Stomach (tissue), 8 donors: ENCODE measurements at regions not wholly inside any gene's neighbourhood (a gene's known extent, or its start where the extent isn't known, plus 50 kb on each side); places are given as distances from the start of the nearest gene placed in this dataset.

Source experiments
- DNase-seq, 2 donors: peaks; one replicate each; pipeline versions ENCODE4 v3.0.0 to v3.0.0-alpha.2; 2013 to 2019
- H3K27ac ChIP-seq, 5 donors: fragments of 200-600 bp in 4 of 5; sonication (generic) in 4 of 5; one replicate each; pipeline ENCODE4 v1.5.1; 2013 to 2019; ENCODE audit warnings: mild to moderate bottlenecking in 1 of 5, moderate library complexity in 1 of 5
- H3K27me3 ChIP-seq, 3 donors: fragments of 200-600 bp; sonication (generic); one replicate each; pipeline ENCODE4 v1.5.1; 2017 to 2019; ENCODE audit warnings: mixed run types in 1 of 3
- H3K36me3 ChIP-seq, 4 donors: fragments of 200-600 bp; sonication (generic); 1 replicate in 3 of 4; 2 replicates in 1 of 4; pipeline ENCODE4 v1.5.1; 2016 to 2019
- H3K4me1 ChIP-seq, 4 donors: fragments of 200-600 bp; sonication (generic); one replicate each; pipeline ENCODE4 v1.5.1; 2016 to 2019
- H3K4me3 ChIP-seq, 4 donors: fragments of 200-600 bp; sonication (generic) in 3 of 4; one replicate each; pipeline ENCODE4 v1.5.1; 2016 to 2019; ENCODE audit warnings: mild to moderate bottlenecking in 1 of 4
- H3K9me3 ChIP-seq, 4 donors: fragments of 200-600 bp; sonication (generic); one replicate each; pipeline ENCODE4 v1.5.1; 2016 to 2019
- EP300 ChIP-seq: sonication (generic); formaldehyde crosslinking; IDR thresholded peaks from one replicate; pipeline ENCODE4 v1.6.1; 2017; ENCODE audit warnings: antibody characterized with exemption
- POLR2A ChIP-seq, 4 donors: fragments of 450-650 bp; IDR thresholded peaks; one replicate each; pipeline ENCODE4 v1.6.1; 2016; ENCODE audit warnings: antibody characterized with exemption in 4 of 4, control low read depth in 2 of 4, mild to moderate bottlenecking in 1 of 4, moderate library complexity in 1 of 4
- POLR2AphosphoS5 ChIP-seq, 3 donors: sonication (generic); formaldehyde crosslinking; IDR thresholded peaks; one replicate each; pipeline ENCODE4 v1.6.1; 2016; ENCODE audit warnings: antibody characterized with exemption in 3 of 3
- WGBS, 5 donors: extraction: QIAGEN DNeasy Blood & Tissue Kit in 3 of 5; methylation state at CpG; one replicate each; pipeline versions ENCODE4 v1.1.5 to v1.1.7; 2013 to 2018; 5-methylcytosine and 5-hydroxymethylcytosine counted together
- intact Hi-C: fragments of 100-400 bp; cut with DNase I; formaldehyde crosslinking; loops from one replicate; pipeline ENCODE4 v1.15.1; 2023; ENCODE audit warnings: low total_unique reads
- TF ChIP-seq, protein P1 (sequence below), 7 experiments: fragments of 450-650 bp in 4 of 7; fragments of 200-600 bp in 3 of 7; sonication (generic) in 3 of 7; IDR thresholded peaks; one replicate each; pipeline ENCODE4 v1.5.1; 2016 to 2019; ENCODE audit warnings: antibody characterized with exemption in 7 of 7, control low read depth in 2 of 7, mild to moderate bottlenecking in 1 of 7
- donor health status: healthy with polysubstance abuse.
- donor health status: Bipolar disorder and iron deficiency.
- donor health status: healthy.

GRCh38 chr6:1510239-1510638, 99.5 kb upstream of the FOXC1 start:
- no peak overlapping the region for H3K27ac ChIP-seq
- peaks cover 0 to 17% (median 0%) of the 10 kb centered on the region in 3 donors for H3K27me3 ChIP-seq
- H3K4me3 ChIP-seq = no peak overlapping the region
- intact Hi-C loops = no loop called here
- H3K36me3 ChIP-seq = no peaks in the 10 kb centered on the region
- peaks cover 0 to 5% (median under 1%) of the 10 kb centered on the region in 4 donors for H3K9me3 ChIP-seq
- no peak for DNase-seq
- WGBS, 5 donors = 65 to 79% (median 75%) methylated on average over 3 of the region's 3 CpGs
- H3K4me1 ChIP-seq = no peaks in the 10 kb centered on the region
- TF ChIP-seq EP300 (no peak), POLR2A (IDR thresholded peaks at IDR 0.05) (no peak), POLR2AphosphoS5 (IDR thresholded peaks at IDR 0.05) (no peak)
- TF ChIP-seq, protein P1, sequence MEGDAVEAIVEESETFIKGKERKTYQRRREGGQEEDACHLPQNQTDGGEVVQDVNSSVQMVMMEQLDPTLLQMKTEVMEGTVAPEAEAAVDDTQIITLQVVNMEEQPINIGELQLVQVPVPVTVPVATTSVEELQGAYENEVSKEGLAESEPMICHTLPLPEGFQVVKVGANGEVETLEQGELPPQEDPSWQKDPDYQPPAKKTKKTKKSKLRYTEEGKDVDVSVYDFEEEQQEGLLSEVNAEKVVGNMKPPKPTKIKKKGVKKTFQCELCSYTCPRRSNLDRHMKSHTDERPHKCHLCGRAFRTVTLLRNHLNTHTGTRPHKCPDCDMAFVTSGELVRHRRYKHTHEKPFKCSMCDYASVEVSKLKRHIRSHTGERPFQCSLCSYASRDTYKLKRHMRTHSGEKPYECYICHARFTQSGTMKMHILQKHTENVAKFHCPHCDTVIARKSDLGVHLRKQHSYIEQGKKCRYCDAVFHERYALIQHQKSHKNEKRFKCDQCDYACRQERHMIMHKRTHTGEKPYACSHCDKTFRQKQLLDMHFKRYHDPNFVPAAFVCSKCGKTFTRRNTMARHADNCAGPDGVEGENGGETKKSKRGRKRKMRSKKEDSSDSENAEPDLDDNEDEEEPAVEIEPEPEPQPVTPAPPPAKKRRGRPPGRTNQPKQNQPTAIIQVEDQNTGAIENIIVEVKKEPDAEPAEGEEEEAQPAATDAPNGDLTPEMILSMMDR (IDR thresholded peaks at IDR 0.05) = no peak

- TF ChIP-seq, protein P1 (IDR thresholded peaks at IDR 0.05) = no peak
- TF ChIP-seq EP300 (no peak), POLR2AphosphoS5 (IDR thresholded peaks at IDR 0.05) (no peak), POLR2A (IDR thresholded peaks at IDR 0.05) (no peak)
- Histone ChIP-seq H3K4me1 (no peaks in the 10 kb centered on the region), H3K4me3 (no peak overlapping the region), H3K27me3 (peaks cover 0 to 17% (median 0%) of the 10 kb centered on the region in 3 donors), H3K9me3 (peaks cover 0 to 10% (median 3%) of the 10 kb centered on the region in 4 donors), H3K36me3 (no peaks in the 10 kb centered on the region), H3K27ac (no peak overlapping the region)
- DNase-seq = no peak
- intact Hi-C loops = no loop called here
- 39 to 58% (median 43%) methylated on average over 3 of the region's 3 CpGs for WGBS, 5 donors
Observed at GRCh38 chr6:1513215-1513780, 96.4 kb upstream of the FOXC1 start.

GRCh38 chr6:1514078-1514477, 95.6 kb upstream of the FOXC1 start:
- H3K27ac ChIP-seq = no peak overlapping the region
- intact Hi-C loops = no loop called here
- no peaks in the 10 kb centered on the region for H3K36me3 ChIP-seq
- no peaks in the 10 kb centered on the region for H3K4me1 ChIP-seq
- H3K27me3 ChIP-seq = peaks cover 0 to 17% (median 0%) of the 10 kb centered on the region in 3 donors
- no peak for DNase-seq
- 69 to 81% (median 75%) methylated on average over 3 of the region's 3 CpGs for WGBS, 5 donors
- no peak for TF ChIP-seq EP300
- no peak for TF ChIP-seq POLR2AphosphoS5 (IDR thresholded peaks at IDR 0.05)
- no peak for TF ChIP-seq POLR2A (IDR thresholded peaks at IDR 0.05)
- TF ChIP-seq, protein P1 (IDR thresholded peaks at IDR 0.05) = no peak
- peaks cover 0 to 10% (median 4%) of the 10 kb centered on the region in 4 donors for H3K9me3 ChIP-seq
- no peak overlapping the region for H3K4me3 ChIP-seq

- H3K9me3 ChIP-seq = peaks cover 0 to 13% (median 3%) of the 10 kb centered on the region in 4 donors
- TF ChIP-seq POLR2AphosphoS5 (IDR thresholded peaks at IDR 0.05) = no peak
- no peak for TF ChIP-seq EP300
- no peak for TF ChIP-seq POLR2A (IDR thresholded peaks at IDR 0.05)
- TF ChIP-seq, protein P1 (IDR thresholded peaks at IDR 0.05) = no peak
- no peak overlapping the region for H3K27ac ChIP-seq
- H3K36me3 ChIP-seq = no peaks in the 10 kb centered on the region
- WGBS, 5 donors = 90 to 96% (median 94%) methylated on average over 14 to 31 of the region's 31 CpGs
- intact Hi-C loops = no loop called here
- peaks cover 0 to 11% (median 0%) of the 10 kb centered on the region in 3 donors for H3K27me3 ChIP-seq
- H3K4me1 ChIP-seq = no peaks in the 10 kb centered on the region
- DNase-seq = no peak
- no peak overlapping the region for H3K4me3 ChIP-seq
Observed at GRCh38 chr6:1515280-1515679, 94.4 kb upstream of the FOXC1 start.
